SK-N-SH (cell line): ENCODE measurements at regions not wholly inside any gene's neighbourhood (a gene's known extent, or its start where the extent isn't known, plus 50 kb on each side); places are given as distances from the start of the nearest gene placed in this dataset.

Experiments used
- CTCF ChIA-PET: fragments of 300-600, 350-600 bp; formaldehyde crosslinking; extraction: SDS; loops from one replicate; lab custom pipeline; 2021; lab: Yijun Ruan, JAX
- POLR2A ChIA-PET: fragments of 350-600 bp; sonication (Branson Sonifier 250); formaldehyde crosslinking; extraction: SDS; loops from one replicate; lab custom pipeline; 2020; ENCODE audit warnings: antibody characterized with exemption, inconsistent platforms; lab: Yijun Ruan, JAX
- DNase-seq: peaks from one replicate; pipeline ENCODE4 v3.0.0; 2012
- H2AFZ ChIP-seq: fragments of 200-600 bp; sonication (generic); 2 replicates; pipeline ENCODE4 v1.8.1; 2016; ENCODE audit warnings: antibody characterized with exemption, mild to moderate bottlenecking, low read depth
- H3F3A ChIP-seq: fragments of 200-600 bp; sonication (generic); replicated peaks from 2 replicates; pipeline ENCODE3; 2016; ENCODE audit warnings: antibody characterized with exemption, mild to moderate bottlenecking; ENCODE audit not compliant: insufficient read depth
- H3K27ac ChIP-seq, 2 experiments: fragments of 200-500 bp in 1 of 2; fragments of 200-600 bp in 1 of 2; sonication (Bioruptor generic) in 1 of 2; sonication (generic), shearing (Covaris generic) in 1 of 2; 2 replicates each; pipeline versions ENCODE4 v1.5.1 to v1.6.1; 2014 to 2016; ENCODE audit warnings: low read depth in 2 of 2, inconsistent platforms in 1 of 2, low read length in 1 of 2, mild to moderate bottlenecking in 1 of 2, mixed read lengths in 1 of 2
- H3K27me3 ChIP-seq: fragments of 200-600 bp; sonication (generic), shearing (Covaris generic); 2 replicates; pipeline ENCODE4 v1.6.1; 2016; ENCODE audit warnings: mixed run types; ENCODE audit not compliant: insufficient read depth
- H3K36me3 ChIP-seq, 2 experiments: fragments of 200-500 bp in 1 of 2; fragments of 200-600 bp in 1 of 2; sonication (Bioruptor generic) in 1 of 2; sonication (generic) in 1 of 2; replicated peaks in 1 of 2; 2 replicates each; pipeline versions ENCODE3 to v1.5.1; 2014 to 2016; ENCODE audit warnings: low read length in 1 of 2, mild to moderate bottlenecking in 1 of 2; ENCODE audit not compliant: insufficient read depth in 2 of 2, control insufficient read depth in 1 of 2
- H3K4me1 ChIP-seq, 2 experiments: fragments of 200-500 bp in 1 of 2; fragments of 200-600 bp in 1 of 2; sonication (Bioruptor generic) in 1 of 2; sonication (generic), shearing (Covaris generic) in 1 of 2; 2 replicates each; pipeline versions ENCODE4 v1.5.1 to v1.6.1; 2014 to 2016; ENCODE audit warnings: low read depth in 1 of 2, low read length in 1 of 2, mixed run types in 1 of 2; ENCODE audit not compliant: insufficient read depth in 2 of 2, control insufficient read depth in 1 of 2
- H3K4me2 ChIP-seq: fragments of 200-600 bp; sonication (generic), shearing (Covaris generic); 2 replicates; pipeline ENCODE4 v1.6.1; 2017; ENCODE audit warnings: mixed run types
- H3K4me3 ChIP-seq, 2 experiments: fragments of 200-500 bp in 1 of 2; fragments of 200-600 bp in 1 of 2; sonication (Bioruptor generic) in 1 of 2; sonication (generic), shearing (Covaris generic) in 1 of 2; 2 replicates each; pipeline versions ENCODE4 v1.5.1 to v1.8.1; 2014 to 2016; ENCODE audit warnings: low read depth in 2 of 2, inconsistent platforms in 1 of 2, low read length in 1 of 2, mild to moderate bottlenecking in 1 of 2, mixed read lengths in 1 of 2, moderate library complexity in 1 of 2
- H3K79me2 ChIP-seq: fragments of 200-600 bp; sonication (generic); 2 replicates; pipeline ENCODE4 v1.8.1; 2017; ENCODE audit warnings: mild to moderate bottlenecking; ENCODE audit not compliant: insufficient read depth
- H3K9ac ChIP-seq: fragments of 200-600 bp; sonication (generic); 2 replicates; pipeline ENCODE4 v1.6.1; 2017; ENCODE audit warnings: mixed run types
- H3K9me2 ChIP-seq: fragments of 200-600 bp; sonication (generic); 2 replicates; pipeline ENCODE4 v1.6.1; 2017; ENCODE audit warnings: mixed run types
- H3K9me3 ChIP-seq: fragments of 200-600 bp; sonication (generic); 2 replicates; pipeline ENCODE4 v1.6.1; 2017; ENCODE audit warnings: mixed run types, mild to moderate bottlenecking, moderate library complexity
- H4K20me1 ChIP-seq: fragments of 200-600 bp; sonication (generic); 2 replicates; pipeline ENCODE4 v1.6.1; 2017; ENCODE audit warnings: mild to moderate bottlenecking, mixed run types; ENCODE audit not compliant: insufficient read depth
- CHD2 ChIP-seq: fragments of 150-350 bp; IDR thresholded peaks from 2 replicates; pipeline ENCODE4 v1.6.1; 2018; ENCODE audit warnings: low read length; ENCODE audit not compliant: partially characterized antibody
- CTCF ChIP-seq: fragments of 200-600 bp; sonication (generic); IDR thresholded peaks from 2 replicates; pipeline ENCODE4 v1.6.1; 2017; ENCODE audit warnings: antibody characterized with exemption, mild to moderate bottlenecking, moderate library complexity
- ELF1 ChIP-seq: IDR thresholded peaks from 2 replicates; pipeline ENCODE4 v1.4.0; 2012
- FOSL2 ChIP-seq: IDR thresholded peaks from 2 replicates; pipeline ENCODE4 v1.4.0; 2012; ENCODE audit warnings: low read depth, mild to moderate bottlenecking, moderate library complexity, borderline replicate concordance
- FOXM1 ChIP-seq: IDR thresholded peaks from 2 replicates; pipeline ENCODE4 v1.4.0; 2012; ENCODE audit warnings: low read depth, mild to moderate bottlenecking
- GABPA ChIP-seq: IDR thresholded peaks from 2 replicates; pipeline ENCODE4 v1.4.0; 2012; ENCODE audit warnings: low read depth, mild to moderate bottlenecking
- GATA2 ChIP-seq: sonication (generic); formaldehyde crosslinking; IDR thresholded peaks from 2 replicates; pipeline ENCODE4 v1.5.0; 2020; ENCODE audit warnings: mild to moderate bottlenecking, missing genetic modification reagents
- MAX ChIP-seq: IDR thresholded peaks from 2 replicates; pipeline ENCODE4 v1.4.0; 2012; ENCODE audit warnings: low read depth
- NFIC ChIP-seq: IDR thresholded peaks from 2 replicates; pipeline ENCODE4 v1.4.0; 2012; ENCODE audit warnings: borderline replicate concordance
- RCOR1 ChIP-seq: fragments of 150-350 bp; IDR thresholded peaks from 2 replicates; pipeline ENCODE4 v1.6.1; 2017; ENCODE audit warnings: antibody characterized with exemption, low read length
- RFX5 ChIP-seq: IDR thresholded peaks from 2 replicates; pipeline ENCODE4 v1.6.1; 2012; ENCODE audit warnings: mild to moderate bottlenecking, improper control_type of control experiment, low read length
- RXRA ChIP-seq: IDR thresholded peaks from 2 replicates; pipeline ENCODE4 v1.4.0; 2012; ENCODE audit warnings: low read depth, mild to moderate bottlenecking, borderline replicate concordance
- SIN3A ChIP-seq: IDR thresholded peaks from 2 replicates; pipeline ENCODE4 v1.6.1; 2012; ENCODE audit warnings: low read depth, mild to moderate bottlenecking, low read length, moderate library complexity, borderline replicate concordance
- TCF12 ChIP-seq: IDR thresholded peaks from 2 replicates; pipeline ENCODE4 v1.4.0; 2012
- TEAD4 ChIP-seq: IDR thresholded peaks from 2 replicates; pipeline ENCODE4 v1.4.0; 2012; ENCODE audit warnings: mild to moderate bottlenecking, borderline replicate concordance; ENCODE audit not compliant: insufficient read depth
- whole genome bisulfite sequencing: methylation state at CpG from one replicate; pipeline ENCODE4 v1.1.6; 2017; ENCODE audit warnings: low lambda C conversion rate; 5-methylcytosine and 5-hydroxymethylcytosine counted together
- TF ChIP-seq, protein P1 (sequence below): IDR thresholded peaks from 2 replicates; pipeline ENCODE4 v1.6.1; 2012; ENCODE audit warnings: mild to moderate bottlenecking, low read depth, low read length, moderate library complexity
- TF ChIP-seq, protein P2 (sequence below): IDR thresholded peaks from 2 replicates; pipeline ENCODE4 v1.4.0; 2012; ENCODE audit warnings: low read depth, borderline replicate concordance

DNA sequence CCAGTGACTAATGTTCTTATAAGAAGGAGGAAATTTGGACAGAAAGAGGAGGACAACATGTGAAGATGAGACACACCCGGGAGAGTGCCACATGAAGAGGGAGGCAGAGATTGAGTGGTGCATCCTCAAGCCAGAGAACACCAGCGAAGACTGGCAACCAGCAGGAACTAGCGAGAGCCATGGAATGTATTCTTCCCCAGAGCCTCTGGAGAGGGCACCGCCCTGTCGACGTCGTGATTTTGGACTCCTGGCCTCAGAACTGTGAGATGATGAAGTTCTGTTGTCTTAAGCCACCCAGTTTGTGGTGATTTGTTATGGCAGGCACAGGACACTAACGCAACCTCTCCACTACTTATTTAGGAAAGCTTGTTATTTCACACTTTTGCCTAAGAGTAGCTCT lies 196.0 kb upstream of the TLL1 start:
- H2AFZ ChIP-seq = no peak overlapping the region
- POLR2A ChIA-PET = no interaction called here
- CTCF ChIA-PET = no interaction called here
- H3K4me2 ChIP-seq = no peak overlapping the region
- no peaks in the 10 kb centered on the region for H3K27me3 ChIP-seq
- H3K4me1 ChIP-seq = no peaks in the 10 kb centered on the region
- no peaks in the 10 kb centered on the region for H3K9me2 ChIP-seq
- H3K79me2 ChIP-seq = no peaks in the 10 kb centered on the region
- no peaks in the 10 kb centered on the region for H3F3A ChIP-seq
- WGBS = 69% methylated on average over 8 of the region's 8 CpGs
- H3K27ac ChIP-seq = no peak overlapping the region
- no peaks in the 10 kb centered on the region for H4K20me1 ChIP-seq
- TF ChIP-seq FOXM1 (no peak), SIN3A (no peak), RXRA (no peak), TEAD4 (no peak), TCF12 (no peak), CHD2 (no peak), GATA2 (CRISPR knock-in tag) (no peak), GABPA (no peak), FOSL2 (no peak), NFIC (no peak), MAX (no peak), CTCF (no peak), ELF1 (no peak), RCOR1 (no peak), RFX5 (no peak)
- TF ChIP-seq, protein P1, sequence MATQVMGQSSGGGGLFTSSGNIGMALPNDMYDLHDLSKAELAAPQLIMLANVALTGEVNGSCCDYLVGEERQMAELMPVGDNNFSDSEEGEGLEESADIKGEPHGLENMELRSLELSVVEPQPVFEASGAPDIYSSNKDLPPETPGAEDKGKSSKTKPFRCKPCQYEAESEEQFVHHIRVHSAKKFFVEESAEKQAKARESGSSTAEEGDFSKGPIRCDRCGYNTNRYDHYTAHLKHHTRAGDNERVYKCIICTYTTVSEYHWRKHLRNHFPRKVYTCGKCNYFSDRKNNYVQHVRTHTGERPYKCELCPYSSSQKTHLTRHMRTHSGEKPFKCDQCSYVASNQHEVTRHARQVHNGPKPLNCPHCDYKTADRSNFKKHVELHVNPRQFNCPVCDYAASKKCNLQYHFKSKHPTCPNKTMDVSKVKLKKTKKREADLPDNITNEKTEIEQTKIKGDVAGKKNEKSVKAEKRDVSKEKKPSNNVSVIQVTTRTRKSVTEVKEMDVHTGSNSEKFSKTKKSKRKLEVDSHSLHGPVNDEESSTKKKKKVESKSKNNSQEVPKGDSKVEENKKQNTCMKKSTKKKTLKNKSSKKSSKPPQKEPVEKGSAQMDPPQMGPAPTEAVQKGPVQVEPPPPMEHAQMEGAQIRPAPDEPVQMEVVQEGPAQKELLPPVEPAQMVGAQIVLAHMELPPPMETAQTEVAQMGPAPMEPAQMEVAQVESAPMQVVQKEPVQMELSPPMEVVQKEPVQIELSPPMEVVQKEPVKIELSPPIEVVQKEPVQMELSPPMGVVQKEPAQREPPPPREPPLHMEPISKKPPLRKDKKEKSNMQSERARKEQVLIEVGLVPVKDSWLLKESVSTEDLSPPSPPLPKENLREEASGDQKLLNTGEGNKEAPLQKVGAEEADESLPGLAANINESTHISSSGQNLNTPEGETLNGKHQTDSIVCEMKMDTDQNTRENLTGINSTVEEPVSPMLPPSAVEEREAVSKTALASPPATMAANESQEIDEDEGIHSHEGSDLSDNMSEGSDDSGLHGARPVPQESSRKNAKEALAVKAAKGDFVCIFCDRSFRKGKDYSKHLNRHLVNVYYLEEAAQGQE = no peak
- TF ChIP-seq, protein P2, sequence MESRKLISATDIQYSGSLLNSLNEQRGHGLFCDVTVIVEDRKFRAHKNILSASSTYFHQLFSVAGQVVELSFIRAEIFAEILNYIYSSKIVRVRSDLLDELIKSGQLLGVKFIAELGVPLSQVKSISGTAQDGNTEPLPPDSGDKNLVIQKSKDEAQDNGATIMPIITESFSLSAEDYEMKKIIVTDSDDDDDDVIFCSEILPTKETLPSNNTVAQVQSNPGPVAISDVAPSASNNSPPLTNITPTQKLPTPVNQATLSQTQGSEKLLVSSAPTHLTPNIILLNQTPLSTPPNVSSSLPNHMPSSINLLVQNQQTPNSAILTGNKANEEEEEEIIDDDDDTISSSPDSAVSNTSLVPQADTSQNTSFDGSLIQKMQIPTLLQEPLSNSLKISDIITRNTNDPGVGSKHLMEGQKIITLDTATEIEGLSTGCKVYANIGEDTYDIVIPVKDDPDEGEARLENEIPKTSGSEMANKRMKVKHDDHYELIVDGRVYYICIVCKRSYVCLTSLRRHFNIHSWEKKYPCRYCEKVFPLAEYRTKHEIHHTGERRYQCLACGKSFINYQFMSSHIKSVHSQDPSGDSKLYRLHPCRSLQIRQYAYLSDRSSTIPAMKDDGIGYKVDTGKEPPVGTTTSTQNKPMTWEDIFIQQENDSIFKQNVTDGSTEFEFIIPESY = no peak
- H3K9ac ChIP-seq = no peak overlapping the region
- DNase-seq = no peak
- no peak overlapping the region for H3K4me3 ChIP-seq
- no peaks in the 10 kb centered on the region for H3K36me3 ChIP-seq
- H3K9me3 ChIP-seq = no peaks in the 10 kb centered on the region
